B cell (primary cell): ENCODE measurements at regions not wholly inside any gene's neighbourhood (a gene's known extent, or its start where the extent isn't known, plus 50 kb on each side); places are given as distances from the start of the nearest gene placed in this dataset.
"Not testable (repeated sequence)": the region's sequence is repeated elsewhere in the genome, so short reads cannot be mapped to it uniquely, and the experiment has no call there.

Experiments
- ATAC-seq: fragments of 200-7000 bp; cut with Tn5 transposase; one replicate; pipeline ENCODE4 v1.10.0; 2021; ENCODE audit warnings: low read depth, mild to moderate bottlenecking, moderate number of reproducible peaks, moderate library complexity
- CTCF ChIA-PET: fragments of 350-600 bp; sonication (Branson Sonifier 250); formaldehyde crosslinking; loops from one replicate; lab custom pipeline; 2021; ENCODE audit warnings: antibody characterized with exemption, inconsistent platforms; lab: Charles Lee
- POLR2A ChIA-PET: fragments of 350-600 bp; sonication (Branson Sonifier 250); formaldehyde crosslinking; loops from one replicate; lab custom pipeline; 2021; ENCODE audit warnings: antibody characterized with exemption; lab: Charles Lee
- DNase-seq: peaks from one replicate; pipeline ENCODE4 v3.0.0; 2013
- H2AFZ ChIP-seq: 2 replicates; pipeline ENCODE4 v1.6.1; 2012; ENCODE audit warnings: mild to moderate bottlenecking, low read depth, low read length; ENCODE audit not compliant: insufficient read depth, poor library complexity, severe bottlenecking
- H3K27ac ChIP-seq, 2 donors: 1 replicate in 1 of 2; 2 replicates in 1 of 2; pipeline ENCODE4 v1.5.1; 2012 to 2013; ENCODE audit warnings: low read length in 2 of 2, mild to moderate bottlenecking in 2 of 2, moderate library complexity in 1 of 2
- H3K27me3 ChIP-seq, 4 experiments: fragments of 200-600 bp in 1 of 4; sonication (generic) in 1 of 4; replicated peaks in 1 of 4; 1 replicate in 2 of 4; 2 replicates in 2 of 4; pipeline versions ENCODE4 v1.6.1 to v1.7.0; 2013 to 2016; ENCODE audit warnings: low read length in 3 of 4, mild to moderate bottlenecking in 2 of 4, mixed read lengths in 1 of 4, moderate library complexity in 1 of 4; ENCODE audit not compliant: insufficient read depth in 4 of 4, control insufficient read depth in 3 of 4; ENCODE audit errors: control extremely low read depth in 1 of 4
- H3K36me3 ChIP-seq, 2 experiments: replicated peaks in 1 of 2; 1 replicate in 1 of 2; 2 replicates in 1 of 2; pipeline versions ENCODE4 v1.6.1 to v1.7.1; 2013; ENCODE audit warnings: low read length in 1 of 2; ENCODE audit not compliant: insufficient read depth in 2 of 2, control insufficient read depth in 1 of 2; ENCODE audit errors: control extremely low read depth in 1 of 2, extremely low read depth in 1 of 2
- H3K4me1 ChIP-seq, 2 donors: fragments of 200-600 bp in 1 of 2; sonication (generic) in 1 of 2; 1 replicate in 1 of 2; 2 replicates in 1 of 2; pipeline versions ENCODE4 v1.5.1 to v1.6.1; 2013 to 2017; ENCODE audit warnings: low read length in 2 of 2; ENCODE audit not compliant: control insufficient read depth in 2 of 2, insufficient read depth in 2 of 2
- H3K4me2 ChIP-seq: replicated peaks from 2 replicates; pipeline ENCODE3; 2012; ENCODE audit warnings: mild to moderate bottlenecking, low read depth, low read length; ENCODE audit not compliant: poor library complexity, severe bottlenecking
- H3K4me3 ChIP-seq, 5 experiments: fragments of 200-600 bp in 1 of 5; sonication (generic) in 1 of 5; 1 replicate in 3 of 5; 2 replicates in 2 of 5; pipeline versions ENCODE4 v1.5.1 to v1.7.0; 2011 to 2016; ENCODE audit warnings: low read length in 4 of 5, mild to moderate bottlenecking in 4 of 5, low read depth in 2 of 5, control low read depth in 1 of 5, moderate library complexity in 1 of 5; ENCODE audit not compliant: insufficient read depth in 1 of 5; ENCODE audit errors: control extremely low read depth in 1 of 5, extremely low read depth in 1 of 5
- H3K79me2 ChIP-seq: fragments of 200-600 bp; sonication (generic); one replicate; pipeline ENCODE4 v1.6.0; 2016; ENCODE audit warnings: low read length; ENCODE audit not compliant: control insufficient read depth, insufficient read depth
- H3K9ac ChIP-seq: fragments of 200-600 bp; sonication (generic); 2 replicates; pipeline ENCODE4 v1.6.1; 2017; ENCODE audit warnings: mild to moderate bottlenecking, low read length, moderate library complexity
- H3K9me3 ChIP-seq, 3 donors: one replicate each; pipeline versions ENCODE4 v1.6.1 to v1.7.1; 2013; ENCODE audit warnings: low read length in 2 of 3; ENCODE audit not compliant: control insufficient read depth in 2 of 3, insufficient read depth in 1 of 3; ENCODE audit errors: control extremely low read depth in 1 of 3
- H4K20me1 ChIP-seq: 2 replicates; pipeline ENCODE4 v1.6.0; 2012; ENCODE audit warnings: mild to moderate bottlenecking, low read length; ENCODE audit not compliant: insufficient read depth, control insufficient read depth, poor library complexity, severe bottlenecking
- H3K27ac Mint-ChIP-seq: one replicate; pipeline ENCODE4 v1.8.0; 2021; ENCODE audit warnings: mixed read lengths
- H3K27me3 Mint-ChIP-seq: one replicate; pipeline ENCODE4 v1.8.0; 2021; ENCODE audit warnings: mixed read lengths
- H3K4me1 Mint-ChIP-seq: one replicate; pipeline ENCODE4 v1.8.0; 2021; ENCODE audit warnings: mixed read lengths
- H3K4me3 Mint-ChIP-seq: one replicate; pipeline ENCODE4 v1.8.0; 2021; ENCODE audit warnings: mixed read lengths
- H3K9me3 Mint-ChIP-seq: one replicate; pipeline ENCODE4 v1.8.0; 2022; ENCODE audit warnings: mixed read lengths; ENCODE audit not compliant: insufficient read depth
- EZH2 ChIP-seq: IDR thresholded peaks from 2 replicates; pipeline ENCODE4 v1.6.1; 2012; ENCODE audit warnings: borderline replicate concordance, low read depth, mild to moderate bottlenecking, moderate library complexity, low read length; ENCODE audit not compliant: insufficient read depth, poor library complexity, severe bottlenecking
- WGBS: methylation state at CpG from one replicate; pipeline ENCODE4 v1.1.5; 2013; ENCODE audit warnings: missing lambda C conversion rate; ENCODE audit not compliant: insufficient coverage; 5-methylcytosine and 5-hydroxymethylcytosine counted together
- intact Hi-C: fragments of 100-400 bp; cut with micrococcal nuclease; formaldehyde crosslinking; loops from one replicate; pipeline ENCODE4 v1.10.0; 2022
- TF ChIP-seq, protein P1 (sequence below): fragments of 200-600 bp; IDR thresholded peaks from one replicate; pipeline ENCODE4 v1.8.0; 2022; ENCODE audit warnings: antibody characterized with exemption, mild to moderate bottlenecking

DNA sequence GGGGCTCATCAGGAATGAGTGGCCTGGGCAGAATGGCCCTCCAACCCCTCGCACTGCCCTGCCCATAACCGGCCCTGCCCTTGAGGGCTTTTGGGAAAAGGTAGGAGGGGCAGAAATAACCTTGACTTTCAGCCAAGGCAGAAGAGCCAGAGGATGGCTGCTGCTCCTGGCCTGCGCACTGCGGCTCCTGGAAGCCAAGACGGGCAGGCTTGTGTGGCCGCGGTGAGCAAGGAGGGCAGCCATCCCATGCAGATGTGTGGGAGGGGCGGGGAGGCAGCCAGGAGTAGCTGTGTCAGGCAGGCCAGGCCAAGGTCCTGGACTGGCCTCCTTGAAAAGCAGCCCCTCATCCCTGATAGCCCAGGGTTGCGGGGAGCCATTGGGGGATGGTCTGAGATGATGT is 57.6 kb upstream of the URI1 start:
- Mint-ChIP-seq H3K27ac (no peak overlapping the region), H3K27me3 (no peaks in the 10 kb centered on the region), H3K4me3 (no peak overlapping the region), H3K4me1 (peaks cover 23% of the 10 kb centered on the region), H3K9me3 (no peaks in the 10 kb centered on the region)
- H3K27me3 ChIP-seq: no peaks in the 10 kb centered on the region
- H3K9ac ChIP-seq: no peak overlapping the region
- 92% methylated on average over 9 of the region's 9 CpGs for WGBS
- ChIA-PET CTCF (interaction anchor here (2.5 kb wide), 1 partner anchor 124 kb away, joined by 10 read pairs; no protein-coding TSS in a partner anchor), POLR2A (no interaction called here)
- DNase-seq (no peak), ATAC-seq (no peak)
- no peak for TF ChIP-seq EZH2
- TF ChIP-seq, protein P1, sequence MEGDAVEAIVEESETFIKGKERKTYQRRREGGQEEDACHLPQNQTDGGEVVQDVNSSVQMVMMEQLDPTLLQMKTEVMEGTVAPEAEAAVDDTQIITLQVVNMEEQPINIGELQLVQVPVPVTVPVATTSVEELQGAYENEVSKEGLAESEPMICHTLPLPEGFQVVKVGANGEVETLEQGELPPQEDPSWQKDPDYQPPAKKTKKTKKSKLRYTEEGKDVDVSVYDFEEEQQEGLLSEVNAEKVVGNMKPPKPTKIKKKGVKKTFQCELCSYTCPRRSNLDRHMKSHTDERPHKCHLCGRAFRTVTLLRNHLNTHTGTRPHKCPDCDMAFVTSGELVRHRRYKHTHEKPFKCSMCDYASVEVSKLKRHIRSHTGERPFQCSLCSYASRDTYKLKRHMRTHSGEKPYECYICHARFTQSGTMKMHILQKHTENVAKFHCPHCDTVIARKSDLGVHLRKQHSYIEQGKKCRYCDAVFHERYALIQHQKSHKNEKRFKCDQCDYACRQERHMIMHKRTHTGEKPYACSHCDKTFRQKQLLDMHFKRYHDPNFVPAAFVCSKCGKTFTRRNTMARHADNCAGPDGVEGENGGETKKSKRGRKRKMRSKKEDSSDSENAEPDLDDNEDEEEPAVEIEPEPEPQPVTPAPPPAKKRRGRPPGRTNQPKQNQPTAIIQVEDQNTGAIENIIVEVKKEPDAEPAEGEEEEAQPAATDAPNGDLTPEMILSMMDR: no peak
- no peaks in the 10 kb centered on the region for H3K36me3 ChIP-seq
- intact Hi-C loops: no loop called here
- no peaks in the 10 kb centered on the region for H4K20me1 ChIP-seq
- no peak overlapping the region for H3K4me3 ChIP-seq
- no peak overlapping the region for H3K4me2 ChIP-seq
- H2AFZ ChIP-seq: no peak overlapping the region
- no peaks in the 10 kb centered on the region for H3K79me2 ChIP-seq
- H3K9me3 ChIP-seq: peaks cover 0 to 3% (median 0%) of the 10 kb centered on the region in 3 donors
- peaks cover 14 to 45% of the 10 kb centered on the region in 2 donors for H3K4me1 ChIP-seq
- H3K27ac ChIP-seq: no peak overlapping the region

DNA sequence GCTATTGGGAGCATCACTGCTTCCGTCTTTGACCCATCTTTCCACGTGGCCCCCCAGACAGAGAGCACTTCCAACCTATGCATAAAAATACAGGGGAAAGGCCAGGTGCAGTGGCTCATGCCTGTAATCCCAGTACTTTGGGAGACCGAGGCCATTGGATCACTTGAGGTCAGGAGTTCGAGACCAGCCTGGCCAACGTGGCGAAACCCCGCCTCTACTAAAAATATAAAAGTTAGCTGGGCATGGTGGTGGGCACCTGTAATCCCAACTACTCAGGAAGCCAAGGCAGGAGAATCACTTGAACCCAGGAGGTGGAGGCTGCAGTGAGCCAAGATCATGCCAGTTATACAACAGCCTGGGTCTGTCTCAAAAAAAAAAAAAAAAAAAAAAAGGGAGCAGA is 55.9 kb upstream of the URI1 start:
- CTCF ChIA-PET: interaction anchor here (0.6 to 2.5 kb wide), 4 partner anchors 126 to 256 kb away, joined by 3 to 10 read pairs (median 4); no protein-coding TSS in a partner anchor
- intact Hi-C loops, H3K9me3 Mint-ChIP-seq, H3K27ac Mint-ChIP-seq, H3K36me3 ChIP-seq, POLR2A ChIA-PET, H4K20me1 ChIP-seq, H3K4me2 ChIP-seq, H3K27ac ChIP-seq, DNase-seq, H3K27me3 Mint-ChIP-seq, H3K27me3 ChIP-seq, H2AFZ ChIP-seq, H3K79me2 ChIP-seq, H3K4me3 Mint-ChIP-seq, H3K4me3 ChIP-seq, H3K9ac ChIP-seq, H3K9me3 ChIP-seq, ATAC-seq: not testable (repeated sequence)
- 88% methylated on average over 6 of the region's 7 CpGs for WGBS
- H3K4me1 Mint-ChIP-seq: peaks cover 13% of the 10 kb centered on the region
- peaks cover 3 to 29% of the 10 kb centered on the region in 2 donors for H3K4me1 ChIP-seq
